ENCODE measurements at regions not wholly inside any gene's neighbourhood (a gene's known extent, or its start where the extent isn't known, plus 50 kb on each side); places are given as distances from the start of the nearest gene placed in this dataset.

DNA sequence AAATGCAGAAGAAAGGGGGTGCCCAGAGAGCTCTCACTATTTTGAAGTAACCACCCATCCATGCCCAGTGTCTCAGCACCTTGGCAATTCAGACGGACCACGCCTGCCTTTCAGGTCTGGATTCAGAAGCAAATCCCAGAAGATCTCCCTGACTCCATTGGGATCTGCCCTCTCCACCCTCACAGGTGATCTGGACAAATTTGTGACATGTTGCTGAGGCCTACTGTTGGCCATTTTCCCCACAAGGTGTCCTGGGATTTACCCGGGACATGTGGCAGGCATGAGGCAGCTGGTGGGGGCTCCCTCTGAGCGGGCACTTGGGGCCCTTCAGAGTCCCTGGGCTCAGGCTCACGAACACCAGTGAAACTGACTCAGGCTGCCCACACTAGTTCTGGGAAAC lies 51.9 kb upstream of the IYD start:
- H3K27ac ChIP-seq (ENCODE audit: low read length): no peak overlapping the region

More for the DNA sequence above, 51.9 kb upstream of the IYD start:
- H3K4me3 ChIP-seq (ENCODE audit: low read length): no peak overlapping the region
- H3K27me3 ChIP-seq (ENCODE audit: low read length): no peaks in the 10 kb centered on the region
- H3K79me2 ChIP-seq (ENCODE audit: low read length): no peaks in the 10 kb centered on the region
- no peaks in the 10 kb centered on the region for H3K9me2 ChIP-seq (replicated peaks; ENCODE audit: insufficient read depth, low read length)
- H4K20me1 ChIP-seq (ENCODE audit: insufficient read depth, low read depth, low read length): no peaks in the 10 kb centered on the region
- DNase-seq: no peak
- no peak overlapping the region for H3K4me2 ChIP-seq (ENCODE audit: low read depth, low read length, poor library complexity, severe bottlenecking)
- no peak overlapping the region for H3K9ac ChIP-seq (ENCODE audit: low read length)
- peaks cover 6% of the 10 kb centered on the region for H3K4me1 ChIP-seq (ENCODE audit: low read length)
- H3K9me3 ChIP-seq (ENCODE audit: low read length): no peaks in the 10 kb centered on the region
- H3K36me3 ChIP-seq (ENCODE audit: insufficient read depth, low read length): no peaks in the 10 kb centered on the region
- H2AFZ ChIP-seq (ENCODE audit: low read length): no peak overlapping the region
